ENCODE measurements at regions not wholly inside any gene's neighbourhood (a gene's known extent, or its start where the extent isn't known, plus 50 kb on each side); places are given as distances from the start of the nearest gene placed in this dataset.

DNA sequence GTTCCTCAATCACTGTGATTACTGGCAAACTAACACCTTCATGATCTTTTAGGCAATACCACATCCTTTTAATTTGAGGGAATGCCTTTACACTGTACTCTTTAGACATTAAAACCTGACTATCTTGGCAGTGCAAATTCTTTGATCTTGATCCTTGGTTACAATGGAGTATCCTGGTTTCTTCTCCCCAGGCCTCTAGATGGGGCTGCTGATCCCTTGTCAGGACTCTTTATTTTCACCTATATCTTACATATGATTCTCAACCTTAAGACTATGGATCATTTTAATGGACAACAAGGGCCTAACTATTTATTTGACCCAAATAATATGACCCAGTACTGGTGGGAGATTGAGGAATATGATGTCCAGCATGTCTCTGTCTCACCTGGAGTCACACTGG, 1005.5 kb upstream of the INTU start:
- Histone ChIP-seq H3K9me3 (ENCODE audit: control insufficient read depth, insufficient read depth, low read length) (no peaks in the 10 kb centered on the region), H3K79me2 (ENCODE audit: control insufficient read depth, low read length) (no peaks in the 10 kb centered on the region), H3K27me3 (ENCODE audit: control insufficient read depth, low read length) (no peaks in the 10 kb centered on the region), H3K4me3 (ENCODE audit: low read length) (no peak overlapping the region), H3K4me1 (ENCODE audit: control insufficient read depth, low read length) (no peaks in the 10 kb centered on the region), H3K27ac (ENCODE audit: low read depth, low read length) (no peak overlapping the region), H3K9me2 (replicated peaks; ENCODE audit: control insufficient read depth, low read length) (no peaks in the 10 kb centered on the region), H3K4me2 (ENCODE audit: low read length) (no peak overlapping the region), H3F3A (ENCODE audit: control insufficient read depth, insufficient read depth) (no peaks in the 10 kb centered on the region), H3K36me3 (ENCODE audit: control insufficient read depth, low read length) (no peaks in the 10 kb centered on the region), H4K20me1 (ENCODE audit: control insufficient read depth, insufficient read depth, low read depth, low read length) (no peaks in the 10 kb centered on the region)
- no peak for TF ChIP-seq EZH2phosphoT487 (IDR thresholded peaks at IDR 0.05; ENCODE audit: borderline replicate concordance, low read length)
- TF ChIP-seq, protein P1, sequence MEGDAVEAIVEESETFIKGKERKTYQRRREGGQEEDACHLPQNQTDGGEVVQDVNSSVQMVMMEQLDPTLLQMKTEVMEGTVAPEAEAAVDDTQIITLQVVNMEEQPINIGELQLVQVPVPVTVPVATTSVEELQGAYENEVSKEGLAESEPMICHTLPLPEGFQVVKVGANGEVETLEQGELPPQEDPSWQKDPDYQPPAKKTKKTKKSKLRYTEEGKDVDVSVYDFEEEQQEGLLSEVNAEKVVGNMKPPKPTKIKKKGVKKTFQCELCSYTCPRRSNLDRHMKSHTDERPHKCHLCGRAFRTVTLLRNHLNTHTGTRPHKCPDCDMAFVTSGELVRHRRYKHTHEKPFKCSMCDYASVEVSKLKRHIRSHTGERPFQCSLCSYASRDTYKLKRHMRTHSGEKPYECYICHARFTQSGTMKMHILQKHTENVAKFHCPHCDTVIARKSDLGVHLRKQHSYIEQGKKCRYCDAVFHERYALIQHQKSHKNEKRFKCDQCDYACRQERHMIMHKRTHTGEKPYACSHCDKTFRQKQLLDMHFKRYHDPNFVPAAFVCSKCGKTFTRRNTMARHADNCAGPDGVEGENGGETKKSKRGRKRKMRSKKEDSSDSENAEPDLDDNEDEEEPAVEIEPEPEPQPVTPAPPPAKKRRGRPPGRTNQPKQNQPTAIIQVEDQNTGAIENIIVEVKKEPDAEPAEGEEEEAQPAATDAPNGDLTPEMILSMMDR (IDR thresholded peaks at IDR 0.05; ENCODE audit: low read depth, low read length, poor library complexity, severe bottlenecking), result peak; percentile 44

DNA sequence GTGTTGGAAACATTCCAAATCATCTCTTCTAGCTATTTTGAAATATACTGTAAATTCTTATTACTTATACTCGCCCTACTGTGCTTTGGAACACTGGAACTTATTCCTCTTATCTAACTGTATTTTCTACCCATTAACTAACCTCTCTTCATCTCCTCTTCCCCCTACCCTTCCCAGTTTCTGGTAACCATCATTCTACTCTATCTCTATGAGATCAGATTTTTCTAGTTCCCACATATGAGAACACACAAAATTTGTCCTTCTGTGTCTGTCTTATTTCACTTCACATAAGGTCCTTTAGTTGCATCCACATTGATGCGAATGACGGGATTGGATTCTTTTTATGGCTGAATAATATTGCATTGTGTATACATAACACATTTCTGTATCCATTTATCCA, 1003.8 kb upstream of the INTU start:
- Histone ChIP-seq H3K9me2 (replicated peaks; ENCODE audit: control insufficient read depth, low read length) (no peaks in the 10 kb centered on the region), H3K4me3 (ENCODE audit: low read length) (no peak overlapping the region), H3K27ac (ENCODE audit: low read depth, low read length) (no peak overlapping the region), H3K27me3 (ENCODE audit: control insufficient read depth, low read length) (no peaks in the 10 kb centered on the region), H3K79me2 (ENCODE audit: control insufficient read depth, low read length) (no peaks in the 10 kb centered on the region), H3K4me2 (ENCODE audit: low read length) (no peak overlapping the region), H3K9me3 (ENCODE audit: control insufficient read depth, insufficient read depth, low read length) (no peaks in the 10 kb centered on the region), H3K36me3 (ENCODE audit: control insufficient read depth, low read length) (no peaks in the 10 kb centered on the region), H3K4me1 (ENCODE audit: control insufficient read depth, low read length) (no peaks in the 10 kb centered on the region), H4K20me1 (ENCODE audit: control insufficient read depth, insufficient read depth, low read depth, low read length) (no peaks in the 10 kb centered on the region), H3F3A (ENCODE audit: control insufficient read depth, insufficient read depth) (no peaks in the 10 kb centered on the region)
- no peak for TF ChIP-seq EZH2phosphoT487 (IDR thresholded peaks at IDR 0.05; ENCODE audit: borderline replicate concordance, low read length)
- TF ChIP-seq, protein P1 (IDR thresholded peaks at IDR 0.05; ENCODE audit: low read depth, low read length, poor library complexity, severe bottlenecking), result no peak

DNA sequence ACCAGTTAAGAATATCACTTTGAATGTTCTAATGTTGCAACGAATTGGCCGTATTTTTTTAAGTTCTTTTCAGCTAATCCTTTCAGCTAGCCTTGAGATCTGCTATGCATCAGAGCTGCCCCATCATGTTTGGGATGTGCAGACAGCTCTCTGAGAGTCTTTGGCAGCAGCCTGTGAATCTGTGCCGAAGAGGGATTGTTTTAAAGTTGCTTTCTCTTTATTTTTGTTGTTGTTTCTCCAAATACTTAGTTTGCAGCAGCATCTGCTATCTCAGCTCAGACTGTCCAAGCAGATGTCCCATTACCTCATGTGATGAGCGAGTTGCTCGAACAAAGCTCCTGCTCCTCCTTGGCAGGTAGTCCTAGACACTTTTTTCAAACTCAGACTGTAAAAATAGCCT, 1002.5 kb upstream of the INTU start:
- Histone ChIP-seq H3K9me3 (ENCODE audit: control insufficient read depth, insufficient read depth, low read length) (no peaks in the 10 kb centered on the region), H3K9me2 (replicated peaks; ENCODE audit: control insufficient read depth, low read length) (no peaks in the 10 kb centered on the region), H4K20me1 (ENCODE audit: control insufficient read depth, insufficient read depth, low read depth, low read length) (no peaks in the 10 kb centered on the region), H3K36me3 (ENCODE audit: control insufficient read depth, low read length) (no peaks in the 10 kb centered on the region), H3K4me2 (ENCODE audit: low read length) (no peak overlapping the region), H3K79me2 (ENCODE audit: control insufficient read depth, low read length) (no peaks in the 10 kb centered on the region), H3F3A (ENCODE audit: control insufficient read depth, insufficient read depth) (no peaks in the 10 kb centered on the region), H3K27me3 (ENCODE audit: control insufficient read depth, low read length) (no peaks in the 10 kb centered on the region), H3K27ac (ENCODE audit: low read depth, low read length) (no peak overlapping the region), H3K4me1 (ENCODE audit: control insufficient read depth, low read length) (no peaks in the 10 kb centered on the region), H3K4me3 (ENCODE audit: low read length) (no peak overlapping the region)
- TF ChIP-seq EZH2phosphoT487 (IDR thresholded peaks at IDR 0.05; ENCODE audit: borderline replicate concordance, low read length), result no peak
- TF ChIP-seq, protein P1 (IDR thresholded peaks at IDR 0.05; ENCODE audit: low read depth, low read length, poor library complexity, severe bottlenecking), result no peak

DNA sequence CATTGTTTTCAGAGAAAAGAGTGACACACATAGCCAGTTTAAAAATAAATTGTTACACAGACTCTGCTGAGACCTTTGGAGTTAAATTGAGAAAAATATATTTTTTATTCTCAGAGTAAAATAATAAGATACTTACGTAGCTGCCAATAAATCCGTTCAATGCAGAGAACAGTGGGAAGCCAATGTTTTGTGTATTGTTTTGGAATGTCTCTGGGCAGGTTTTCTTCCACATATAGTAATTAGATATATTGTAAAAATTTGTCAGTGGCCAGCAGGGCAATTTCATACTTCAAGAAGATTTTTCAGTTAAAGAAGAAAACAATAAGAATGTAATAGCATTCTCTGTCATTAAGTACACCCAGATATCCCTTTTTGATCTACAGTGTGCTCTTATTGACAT, 999.5 kb upstream of the INTU start:
- Histone ChIP-seq H3K4me1 (ENCODE audit: control insufficient read depth, low read length) (no peaks in the 10 kb centered on the region), H3K9me2 (replicated peaks; ENCODE audit: control insufficient read depth, low read length) (no peaks in the 10 kb centered on the region), H3K27ac (ENCODE audit: low read depth, low read length) (no peak overlapping the region), H3F3A (ENCODE audit: control insufficient read depth, insufficient read depth) (no peaks in the 10 kb centered on the region), H4K20me1 (ENCODE audit: control insufficient read depth, insufficient read depth, low read depth, low read length) (no peaks in the 10 kb centered on the region), H3K27me3 (ENCODE audit: control insufficient read depth, low read length) (no peaks in the 10 kb centered on the region), H3K4me2 (ENCODE audit: low read length) (no peak overlapping the region), H3K79me2 (ENCODE audit: control insufficient read depth, low read length) (no peaks in the 10 kb centered on the region), H3K4me3 (ENCODE audit: low read length) (no peak overlapping the region), H3K36me3 (ENCODE audit: control insufficient read depth, low read length) (no peaks in the 10 kb centered on the region), H3K9me3 (ENCODE audit: control insufficient read depth, insufficient read depth, low read length) (no peaks in the 10 kb centered on the region)
- TF ChIP-seq EZH2phosphoT487 (IDR thresholded peaks at IDR 0.05; ENCODE audit: borderline replicate concordance, low read length), result no peak
- TF ChIP-seq, protein P1 (IDR thresholded peaks at IDR 0.05; ENCODE audit: low read depth, low read length, poor library complexity, severe bottlenecking), result no peak
